ENCODE measurements at regions not wholly inside any gene's neighbourhood (a gene's known extent, or its start where the extent isn't known, plus 50 kb on each side); places are given as distances from the start of the nearest gene placed in this dataset.

DNA sequence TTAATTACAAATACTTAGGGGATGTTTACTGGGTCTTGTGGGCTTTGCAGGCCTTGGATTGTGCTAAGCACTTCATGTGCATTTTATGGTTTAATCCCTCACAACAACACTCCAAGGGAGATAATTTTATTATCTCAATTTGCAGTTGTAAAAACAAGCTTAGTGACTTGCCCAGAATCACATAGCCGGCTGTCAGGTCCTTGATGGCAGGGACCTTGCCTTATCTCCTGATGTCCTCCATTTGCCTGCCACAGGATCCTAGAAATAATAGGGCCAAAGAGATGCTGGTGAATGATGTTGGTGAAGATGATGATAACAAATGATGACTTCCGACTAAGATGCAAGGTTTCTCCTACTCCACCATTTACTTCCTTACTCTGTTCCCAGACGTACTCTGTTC lies 385.4 kb downstream of the TMEM135 start:
- Histone ChIP-seq H3F3A (ENCODE audit: insufficient read depth, low read length, poor library complexity, severe bottlenecking) (no peaks in the 10 kb centered on the region), H3K36me3 (ENCODE audit: insufficient read depth, low read length) (no peaks in the 10 kb centered on the region), H3K4me2 (ENCODE audit: low read length) (no peak overlapping the region), H3K9ac (ENCODE audit: low read length) (no peak overlapping the region), H3K9me2 (ENCODE audit: insufficient read depth, low read length) (no peaks in the 10 kb centered on the region), H4K20me1 (ENCODE audit: insufficient read depth) (no peaks in the 10 kb centered on the region), H3K27me3 (ENCODE audit: insufficient read depth, low read depth, low read length) (no peaks in the 10 kb centered on the region), H3K9me3 (ENCODE audit: low read length) (no peaks in the 10 kb centered on the region), H3K4me3 (ENCODE audit: low read length) (no peak overlapping the region), H2AFZ (ENCODE audit: low read depth, low read length) (no peak overlapping the region), H3K27ac (ENCODE audit: low read length) (no peak overlapping the region), H3K79me2 (replicated peaks; ENCODE audit: insufficient read depth, low read length) (no peaks in the 10 kb centered on the region)
- TF ChIP-seq, protein P1, sequence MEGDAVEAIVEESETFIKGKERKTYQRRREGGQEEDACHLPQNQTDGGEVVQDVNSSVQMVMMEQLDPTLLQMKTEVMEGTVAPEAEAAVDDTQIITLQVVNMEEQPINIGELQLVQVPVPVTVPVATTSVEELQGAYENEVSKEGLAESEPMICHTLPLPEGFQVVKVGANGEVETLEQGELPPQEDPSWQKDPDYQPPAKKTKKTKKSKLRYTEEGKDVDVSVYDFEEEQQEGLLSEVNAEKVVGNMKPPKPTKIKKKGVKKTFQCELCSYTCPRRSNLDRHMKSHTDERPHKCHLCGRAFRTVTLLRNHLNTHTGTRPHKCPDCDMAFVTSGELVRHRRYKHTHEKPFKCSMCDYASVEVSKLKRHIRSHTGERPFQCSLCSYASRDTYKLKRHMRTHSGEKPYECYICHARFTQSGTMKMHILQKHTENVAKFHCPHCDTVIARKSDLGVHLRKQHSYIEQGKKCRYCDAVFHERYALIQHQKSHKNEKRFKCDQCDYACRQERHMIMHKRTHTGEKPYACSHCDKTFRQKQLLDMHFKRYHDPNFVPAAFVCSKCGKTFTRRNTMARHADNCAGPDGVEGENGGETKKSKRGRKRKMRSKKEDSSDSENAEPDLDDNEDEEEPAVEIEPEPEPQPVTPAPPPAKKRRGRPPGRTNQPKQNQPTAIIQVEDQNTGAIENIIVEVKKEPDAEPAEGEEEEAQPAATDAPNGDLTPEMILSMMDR (IDR thresholded peaks at IDR 0.05; ENCODE audit: poor library complexity, severe bottlenecking) = no peak
- TF ChIP-seq EP300 (conservative IDR thresholded peaks at IDR 0.05; ENCODE audit: poor library complexity, severe bottlenecking) (no peak), MXI1 (conservative IDR thresholded peaks at IDR 0.05; ENCODE audit: poor library complexity, severe bottlenecking) (no peak), RAD21 (conservative IDR thresholded peaks at IDR 0.05) (no peak), TAF1 (IDR thresholded peaks at IDR 0.05; ENCODE audit: low read depth) (no peak), SMC3 (conservative IDR thresholded peaks at IDR 0.05; ENCODE audit: poor library complexity) (no peak), EZH2 (IDR thresholded peaks at IDR 0.05; ENCODE audit: borderline replicate concordance, insufficient read depth, low read length, poor library complexity, severe bottlenecking) (no peak), POLR2AphosphoS5 (IDR thresholded peaks at IDR 0.05) (no peak)
- TF ChIP-seq, protein P2, sequence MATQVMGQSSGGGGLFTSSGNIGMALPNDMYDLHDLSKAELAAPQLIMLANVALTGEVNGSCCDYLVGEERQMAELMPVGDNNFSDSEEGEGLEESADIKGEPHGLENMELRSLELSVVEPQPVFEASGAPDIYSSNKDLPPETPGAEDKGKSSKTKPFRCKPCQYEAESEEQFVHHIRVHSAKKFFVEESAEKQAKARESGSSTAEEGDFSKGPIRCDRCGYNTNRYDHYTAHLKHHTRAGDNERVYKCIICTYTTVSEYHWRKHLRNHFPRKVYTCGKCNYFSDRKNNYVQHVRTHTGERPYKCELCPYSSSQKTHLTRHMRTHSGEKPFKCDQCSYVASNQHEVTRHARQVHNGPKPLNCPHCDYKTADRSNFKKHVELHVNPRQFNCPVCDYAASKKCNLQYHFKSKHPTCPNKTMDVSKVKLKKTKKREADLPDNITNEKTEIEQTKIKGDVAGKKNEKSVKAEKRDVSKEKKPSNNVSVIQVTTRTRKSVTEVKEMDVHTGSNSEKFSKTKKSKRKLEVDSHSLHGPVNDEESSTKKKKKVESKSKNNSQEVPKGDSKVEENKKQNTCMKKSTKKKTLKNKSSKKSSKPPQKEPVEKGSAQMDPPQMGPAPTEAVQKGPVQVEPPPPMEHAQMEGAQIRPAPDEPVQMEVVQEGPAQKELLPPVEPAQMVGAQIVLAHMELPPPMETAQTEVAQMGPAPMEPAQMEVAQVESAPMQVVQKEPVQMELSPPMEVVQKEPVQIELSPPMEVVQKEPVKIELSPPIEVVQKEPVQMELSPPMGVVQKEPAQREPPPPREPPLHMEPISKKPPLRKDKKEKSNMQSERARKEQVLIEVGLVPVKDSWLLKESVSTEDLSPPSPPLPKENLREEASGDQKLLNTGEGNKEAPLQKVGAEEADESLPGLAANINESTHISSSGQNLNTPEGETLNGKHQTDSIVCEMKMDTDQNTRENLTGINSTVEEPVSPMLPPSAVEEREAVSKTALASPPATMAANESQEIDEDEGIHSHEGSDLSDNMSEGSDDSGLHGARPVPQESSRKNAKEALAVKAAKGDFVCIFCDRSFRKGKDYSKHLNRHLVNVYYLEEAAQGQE (IDR thresholded peaks at IDR 0.05; ENCODE audit: borderline replicate concordance) = no peak

DNA sequence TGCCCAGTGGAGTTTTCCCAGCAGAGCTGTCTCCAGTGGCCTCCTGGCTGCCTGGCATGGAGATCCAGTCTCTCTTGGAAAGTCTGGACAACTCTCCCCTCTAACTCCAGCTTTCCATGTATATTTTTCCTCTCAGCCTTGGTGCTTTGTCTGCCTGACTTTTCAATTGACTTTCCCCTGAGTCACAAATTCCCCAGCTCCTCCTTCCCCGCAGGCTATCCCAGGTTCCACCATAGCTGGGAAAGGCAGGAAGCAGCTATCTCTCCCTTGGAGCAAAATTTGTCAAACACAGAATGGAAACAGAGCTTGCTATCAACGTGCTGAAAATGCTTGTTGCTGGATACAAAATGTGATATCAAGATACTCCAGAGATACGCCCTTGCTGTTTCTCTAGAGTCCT lies 384.8 kb downstream of the TMEM135 start:
- H4K20me1 ChIP-seq (ENCODE audit: insufficient read depth) = no peaks in the 10 kb centered on the region
- no peaks in the 10 kb centered on the region for H3K9me3 ChIP-seq (ENCODE audit: low read length)
- H3K27me3 ChIP-seq (ENCODE audit: insufficient read depth, low read depth, low read length) = no peaks in the 10 kb centered on the region
- H3K9me2 ChIP-seq (ENCODE audit: insufficient read depth, low read length) = no peaks in the 10 kb centered on the region
- no peak overlapping the region for H3K4me2 ChIP-seq (ENCODE audit: low read length)
- no peak overlapping the region for H3K9ac ChIP-seq (ENCODE audit: low read length)
- no peak overlapping the region for H3K4me3 ChIP-seq (ENCODE audit: low read length)
- H3K27ac ChIP-seq (ENCODE audit: low read length) = no peak overlapping the region
- no peak for TF ChIP-seq MXI1 (conservative IDR thresholded peaks at IDR 0.05; ENCODE audit: poor library complexity, severe bottlenecking)
- TF ChIP-seq, protein P1 (IDR thresholded peaks at IDR 0.05; ENCODE audit: poor library complexity, severe bottlenecking) = no peak
- TF ChIP-seq, protein P2 (IDR thresholded peaks at IDR 0.05; ENCODE audit: borderline replicate concordance) = no peak
- no peak for TF ChIP-seq RAD21 (conservative IDR thresholded peaks at IDR 0.05)
- TF ChIP-seq TAF1 (IDR thresholded peaks at IDR 0.05; ENCODE audit: low read depth) = no peak
- no peak for TF ChIP-seq POLR2AphosphoS5 (IDR thresholded peaks at IDR 0.05)
- TF ChIP-seq EP300 (conservative IDR thresholded peaks at IDR 0.05; ENCODE audit: poor library complexity, severe bottlenecking) = no peak
- TF ChIP-seq SMC3 (conservative IDR thresholded peaks at IDR 0.05; ENCODE audit: poor library complexity) = no peak
- no peak for TF ChIP-seq EZH2 (IDR thresholded peaks at IDR 0.05; ENCODE audit: borderline replicate concordance, insufficient read depth, low read length, poor library complexity, severe bottlenecking)
- no peaks in the 10 kb centered on the region for H3F3A ChIP-seq (ENCODE audit: insufficient read depth, low read length, poor library complexity, severe bottlenecking)
- no peaks in the 10 kb centered on the region for H3K79me2 ChIP-seq (replicated peaks; ENCODE audit: insufficient read depth, low read length)
- H3K36me3 ChIP-seq (ENCODE audit: insufficient read depth, low read length) = no peaks in the 10 kb centered on the region
- no peak overlapping the region for H2AFZ ChIP-seq (ENCODE audit: low read depth, low read length)

Data from neural cell (in vitro differentiated cells).